Gastrocnemius medialis (tissue), 4 donors: ENCODE measurements at regions not wholly inside any gene's neighbourhood (a gene's known extent, or its start where the extent isn't known, plus 50 kb on each side); places are given as distances from the start of the nearest gene placed in this dataset.

Experiments
- CTCF ChIP-seq, 5 experiments: fragments of 450-650 bp in 3 of 5; fragments of 200-600 bp in 2 of 5; sonication (generic) in 2 of 5; IDR thresholded peaks in 4 of 5; conservative IDR thresholded peaks in 1 of 5; 1 replicate in 4 of 5; 2 replicates in 1 of 5; pipeline ENCODE4 v1.5.1; 2016 to 2019; ENCODE audit warnings: antibody characterized with exemption in 5 of 5, mild to moderate bottlenecking in 3 of 5, moderate library complexity in 3 of 5
- POLR2A ChIP-seq, 2 donors: fragments of 450-650 bp; IDR thresholded peaks; one replicate each; pipeline ENCODE4 v1.6.1; 2017; ENCODE audit warnings: antibody characterized with exemption in 2 of 2, mild to moderate bottlenecking in 2 of 2, moderate library complexity in 2 of 2

GRCh38 chr11:92625894-92626293 is 343.6 kb upstream of the MTNR1B start:
- TF ChIP-seq CTCF (IDR thresholded peaks at IDR 0.05 in 4 of 5, conservative IDR thresholded peaks at IDR 0.05 in 1 of 5) (no peak), POLR2A (IDR thresholded peaks at IDR 0.05) (no peak)
